ENCODE measurements at regions not wholly inside any gene's neighbourhood (a gene's known extent, or its start where the extent isn't known, plus 50 kb on each side); places are given as distances from the start of the nearest gene placed in this dataset.
"Not testable (repeated sequence)": the region's sequence is repeated elsewhere in the genome, so short reads cannot be mapped to it uniquely, and the experiment has no call there.

DNA sequence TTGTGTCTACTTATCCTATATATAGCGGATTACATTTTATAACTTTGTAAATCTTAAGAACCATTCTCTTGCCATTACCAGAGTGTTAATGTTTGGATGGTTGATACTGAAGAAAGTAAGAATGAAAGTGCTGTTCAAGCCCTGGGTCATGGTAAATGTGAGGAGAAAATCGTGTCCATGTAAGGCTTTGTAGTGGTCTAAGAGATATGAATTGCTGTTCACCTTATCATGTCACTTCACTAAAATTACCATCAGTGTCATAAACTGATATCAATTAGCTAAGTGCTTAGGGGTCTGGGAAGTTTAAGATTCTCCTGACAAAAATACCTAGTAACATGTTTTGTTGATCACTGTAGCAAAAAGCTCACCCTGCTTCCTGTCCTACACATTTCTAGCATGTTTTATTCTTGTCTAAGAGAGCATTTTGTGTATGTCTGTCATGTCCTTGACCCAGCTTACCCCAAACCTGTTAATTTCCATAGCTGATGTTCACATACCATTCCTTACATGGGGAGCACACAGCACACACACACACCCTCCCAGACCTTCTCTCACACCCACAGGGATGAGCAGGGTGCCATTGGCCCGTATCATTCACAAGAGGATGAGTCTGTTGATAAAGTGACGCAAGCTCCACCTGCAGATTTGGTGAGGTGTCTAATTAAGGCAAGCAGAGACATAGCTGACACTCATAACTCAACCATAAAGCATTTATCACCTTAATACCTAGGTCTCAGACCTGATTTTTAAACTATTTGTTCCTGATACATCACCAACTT lies 125.1 kb upstream of the PAM start:
- Histone ChIP-seq H3K36me3 (ENCODE audit: insufficient read depth, low read length) (no peaks in the 10 kb centered on the region), H3K9ac (ENCODE audit: low read length) (no peak overlapping the region), H3K79me2 (replicated peaks; ENCODE audit: insufficient read depth, low read length) (no peaks in the 10 kb centered on the region), H3K9me3 (ENCODE audit: low read length) (no peaks in the 10 kb centered on the region), H3K27ac (ENCODE audit: low read length) (no peak overlapping the region), H3K9me2 (ENCODE audit: insufficient read depth, low read length) (no peaks in the 10 kb centered on the region), H3F3A (ENCODE audit: insufficient read depth, low read length, poor library complexity, severe bottlenecking) (no peaks in the 10 kb centered on the region), H3K27me3 (ENCODE audit: insufficient read depth, low read depth, low read length) (no peaks in the 10 kb centered on the region), H3K4me3 (ENCODE audit: low read length) (no peak overlapping the region), H3K4me2 (ENCODE audit: low read length) (no peak overlapping the region), H4K20me1 (ENCODE audit: insufficient read depth) (no peaks in the 10 kb centered on the region), H2AFZ (ENCODE audit: low read depth, low read length) (no peak overlapping the region)
- TF ChIP-seq SMC3 (conservative IDR thresholded peaks at IDR 0.05; ENCODE audit: poor library complexity), result no peak
- TF ChIP-seq, protein P1, sequence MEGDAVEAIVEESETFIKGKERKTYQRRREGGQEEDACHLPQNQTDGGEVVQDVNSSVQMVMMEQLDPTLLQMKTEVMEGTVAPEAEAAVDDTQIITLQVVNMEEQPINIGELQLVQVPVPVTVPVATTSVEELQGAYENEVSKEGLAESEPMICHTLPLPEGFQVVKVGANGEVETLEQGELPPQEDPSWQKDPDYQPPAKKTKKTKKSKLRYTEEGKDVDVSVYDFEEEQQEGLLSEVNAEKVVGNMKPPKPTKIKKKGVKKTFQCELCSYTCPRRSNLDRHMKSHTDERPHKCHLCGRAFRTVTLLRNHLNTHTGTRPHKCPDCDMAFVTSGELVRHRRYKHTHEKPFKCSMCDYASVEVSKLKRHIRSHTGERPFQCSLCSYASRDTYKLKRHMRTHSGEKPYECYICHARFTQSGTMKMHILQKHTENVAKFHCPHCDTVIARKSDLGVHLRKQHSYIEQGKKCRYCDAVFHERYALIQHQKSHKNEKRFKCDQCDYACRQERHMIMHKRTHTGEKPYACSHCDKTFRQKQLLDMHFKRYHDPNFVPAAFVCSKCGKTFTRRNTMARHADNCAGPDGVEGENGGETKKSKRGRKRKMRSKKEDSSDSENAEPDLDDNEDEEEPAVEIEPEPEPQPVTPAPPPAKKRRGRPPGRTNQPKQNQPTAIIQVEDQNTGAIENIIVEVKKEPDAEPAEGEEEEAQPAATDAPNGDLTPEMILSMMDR (IDR thresholded peaks at IDR 0.05; ENCODE audit: poor library complexity, severe bottlenecking), result no peak
- TF ChIP-seq EZH2 (IDR thresholded peaks at IDR 0.05; ENCODE audit: borderline replicate concordance, insufficient read depth, low read length, poor library complexity, severe bottlenecking), result no peak
- TF ChIP-seq MXI1 (conservative IDR thresholded peaks at IDR 0.05; ENCODE audit: poor library complexity, severe bottlenecking), result no peak
- TF ChIP-seq EP300 (conservative IDR thresholded peaks at IDR 0.05; ENCODE audit: poor library complexity, severe bottlenecking), result no peak
- TF ChIP-seq RAD21 (conservative IDR thresholded peaks at IDR 0.05), result no peak
- TF ChIP-seq, protein P2, sequence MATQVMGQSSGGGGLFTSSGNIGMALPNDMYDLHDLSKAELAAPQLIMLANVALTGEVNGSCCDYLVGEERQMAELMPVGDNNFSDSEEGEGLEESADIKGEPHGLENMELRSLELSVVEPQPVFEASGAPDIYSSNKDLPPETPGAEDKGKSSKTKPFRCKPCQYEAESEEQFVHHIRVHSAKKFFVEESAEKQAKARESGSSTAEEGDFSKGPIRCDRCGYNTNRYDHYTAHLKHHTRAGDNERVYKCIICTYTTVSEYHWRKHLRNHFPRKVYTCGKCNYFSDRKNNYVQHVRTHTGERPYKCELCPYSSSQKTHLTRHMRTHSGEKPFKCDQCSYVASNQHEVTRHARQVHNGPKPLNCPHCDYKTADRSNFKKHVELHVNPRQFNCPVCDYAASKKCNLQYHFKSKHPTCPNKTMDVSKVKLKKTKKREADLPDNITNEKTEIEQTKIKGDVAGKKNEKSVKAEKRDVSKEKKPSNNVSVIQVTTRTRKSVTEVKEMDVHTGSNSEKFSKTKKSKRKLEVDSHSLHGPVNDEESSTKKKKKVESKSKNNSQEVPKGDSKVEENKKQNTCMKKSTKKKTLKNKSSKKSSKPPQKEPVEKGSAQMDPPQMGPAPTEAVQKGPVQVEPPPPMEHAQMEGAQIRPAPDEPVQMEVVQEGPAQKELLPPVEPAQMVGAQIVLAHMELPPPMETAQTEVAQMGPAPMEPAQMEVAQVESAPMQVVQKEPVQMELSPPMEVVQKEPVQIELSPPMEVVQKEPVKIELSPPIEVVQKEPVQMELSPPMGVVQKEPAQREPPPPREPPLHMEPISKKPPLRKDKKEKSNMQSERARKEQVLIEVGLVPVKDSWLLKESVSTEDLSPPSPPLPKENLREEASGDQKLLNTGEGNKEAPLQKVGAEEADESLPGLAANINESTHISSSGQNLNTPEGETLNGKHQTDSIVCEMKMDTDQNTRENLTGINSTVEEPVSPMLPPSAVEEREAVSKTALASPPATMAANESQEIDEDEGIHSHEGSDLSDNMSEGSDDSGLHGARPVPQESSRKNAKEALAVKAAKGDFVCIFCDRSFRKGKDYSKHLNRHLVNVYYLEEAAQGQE (IDR thresholded peaks at IDR 0.05; ENCODE audit: borderline replicate concordance), result no peak
- TF ChIP-seq POLR2AphosphoS5 (IDR thresholded peaks at IDR 0.05), result no peak
- no peak for TF ChIP-seq TAF1 (IDR thresholded peaks at IDR 0.05; ENCODE audit: low read depth)

DNA sequence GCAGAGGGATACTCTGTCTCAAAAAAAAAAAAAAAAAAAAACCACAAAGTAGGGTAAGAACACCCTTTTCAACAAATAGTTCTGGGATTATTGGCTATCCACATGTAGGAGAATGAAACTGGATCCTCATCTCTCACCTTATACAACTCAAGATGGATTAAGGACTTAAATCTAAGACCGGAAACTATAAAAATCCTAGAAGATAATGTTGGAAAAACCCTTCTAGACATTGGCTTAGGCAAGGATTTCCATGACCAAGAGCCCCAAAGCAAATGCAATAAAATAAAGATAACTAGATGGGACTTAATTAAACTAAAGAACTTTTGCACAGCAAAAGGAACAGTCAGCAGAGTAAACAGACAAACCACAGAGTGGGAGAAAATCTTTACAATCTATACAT lies 119.7 kb upstream of the PAM start:
- H3F3A ChIP-seq (ENCODE audit: insufficient read depth, low read length, poor library complexity, severe bottlenecking); H3K9me2 ChIP-seq (ENCODE audit: insufficient read depth, low read length); H3K4me2 ChIP-seq (ENCODE audit: low read length): not testable (repeated sequence)

More for the DNA sequence above, 119.7 kb upstream of the PAM start:
- H3K79me2 ChIP-seq (replicated peaks; ENCODE audit: insufficient read depth, low read length); H3K4me3 ChIP-seq (ENCODE audit: low read length); H3K27ac ChIP-seq (ENCODE audit: low read length); H4K20me1 ChIP-seq (ENCODE audit: insufficient read depth); H3K36me3 ChIP-seq (ENCODE audit: insufficient read depth, low read length); H3K27me3 ChIP-seq (ENCODE audit: insufficient read depth, low read depth, low read length); H3K9me3 ChIP-seq (ENCODE audit: low read length); H2AFZ ChIP-seq (ENCODE audit: low read depth, low read length); H3K9ac ChIP-seq (ENCODE audit: low read length): not testable (repeated sequence)
